Smooth muscle cell (in vitro differentiated cells): ENCODE measurements at regions not wholly inside any gene's neighbourhood (a gene's known extent, or its start where the extent isn't known, plus 50 kb on each side); places are given as distances from the start of the nearest gene placed in this dataset.

Experiments used
- DNase-seq: peaks from one replicate; lab custom pipeline; 2025; ENCODE audit not compliant: unreplicated experiment; lab: John Stamatoyannopoulos, UW
- H2AFZ ChIP-seq: fragments of 200-600 bp; sonication (generic); 2 replicates; pipeline ENCODE4 v1.6.0; 2016; ENCODE audit warnings: antibody characterized with exemption, low read depth, mild to moderate bottlenecking
- H3F3A ChIP-seq: fragments of 200-600 bp; sonication (generic); 2 replicates; pipeline ENCODE4 v1.6.0; 2017; ENCODE audit warnings: antibody characterized with exemption, low read depth
- H3K27ac ChIP-seq: fragments of 200-600 bp; sonication (generic); 2 replicates; pipeline ENCODE4 v1.5.1; 2016; ENCODE audit warnings: low read depth, mild to moderate bottlenecking
- H3K27me3 ChIP-seq: fragments of 200-600 bp; sonication (generic); 2 replicates; pipeline ENCODE4 v1.6.1; 2016; ENCODE audit warnings: low read depth, mild to moderate bottlenecking
- H3K36me3 ChIP-seq: fragments of 200-600 bp; sonication (generic); 2 replicates; pipeline ENCODE4 v1.5.1; 2016; ENCODE audit warnings: low read depth
- H3K4me1 ChIP-seq: fragments of 200-600 bp; sonication (generic); 2 replicates; pipeline ENCODE4 v1.5.1; 2016; ENCODE audit warnings: low read depth
- H3K4me2 ChIP-seq: fragments of 200-600 bp; sonication (generic); 2 replicates; pipeline ENCODE4 v1.6.0; 2016; ENCODE audit warnings: mild to moderate bottlenecking
- H3K4me3 ChIP-seq: fragments of 200-600 bp; sonication (generic); 2 replicates; pipeline ENCODE4 v1.5.1; 2016; ENCODE audit warnings: mild to moderate bottlenecking
- H3K79me2 ChIP-seq: fragments of 200-600 bp; sonication (generic); 2 replicates; pipeline ENCODE4 v1.6.0; 2016; ENCODE audit warnings: low read depth, mild to moderate bottlenecking
- H3K9ac ChIP-seq: fragments of 200-600 bp; sonication (generic); 2 replicates; pipeline ENCODE4 v1.6.0; 2016; ENCODE audit warnings: low read depth
- H3K9me3 ChIP-seq: fragments of 200-600 bp; sonication (generic); replicated peaks from 2 replicates; pipeline ENCODE4 v1.5.1; 2016; ENCODE audit warnings: low read depth
- H4K20me1 ChIP-seq: fragments of 200-600 bp; sonication (generic); 2 replicates; pipeline ENCODE4 v1.6.0; 2016; ENCODE audit warnings: low read depth
- WGBS: methylation state at CpG from one replicate; pipeline ENCODE4 v1.1.7; 2016; ENCODE audit warnings: low lambda C conversion rate; 5-methylcytosine and 5-hydroxymethylcytosine counted together
- TF ChIP-seq, protein P1 (sequence below): fragments of 200-600 bp; sonication (generic); IDR thresholded peaks from 2 replicates; pipeline ENCODE4 v1.5.1; 2017; ENCODE audit warnings: borderline replicate concordance, mild to moderate bottlenecking, antibody characterized with exemption; ENCODE audit not compliant: insufficient read depth, poor library complexity, severe bottlenecking

DNA sequence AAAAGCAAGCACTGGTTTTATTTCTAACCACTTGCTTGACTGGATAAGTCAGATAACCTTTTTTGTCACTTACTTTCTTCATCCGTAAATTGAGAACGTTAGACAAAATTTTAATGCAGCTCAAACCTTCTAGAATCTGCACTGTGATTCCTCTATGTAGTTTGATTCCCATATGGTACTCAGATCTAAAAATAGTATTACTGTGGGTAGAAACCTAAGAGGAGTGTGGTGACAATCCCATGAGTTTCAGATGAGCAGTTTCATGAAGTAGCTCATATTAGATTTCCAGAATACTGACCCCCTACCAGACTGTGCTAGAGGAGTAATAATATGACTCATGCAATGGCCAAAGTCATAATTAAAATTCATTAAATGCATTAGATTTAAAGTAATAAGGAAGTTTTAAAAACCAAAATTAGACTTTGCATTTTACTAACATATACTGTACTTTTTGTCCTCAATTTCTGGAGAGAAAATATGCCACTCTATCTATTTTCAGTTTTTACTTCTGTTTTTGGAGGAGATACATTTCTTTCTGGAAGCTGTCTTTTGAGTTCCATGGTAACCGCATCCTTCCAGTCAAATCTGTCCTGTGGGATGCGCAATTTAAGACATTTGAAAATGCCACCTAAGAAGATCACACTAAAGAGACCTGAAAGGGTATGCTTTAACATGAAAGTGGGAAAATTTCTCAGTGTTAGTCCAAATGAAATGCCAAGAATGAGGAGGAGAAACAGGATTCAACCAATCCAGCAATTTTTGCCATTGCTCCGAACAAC, 64.1 kb upstream of the GPM6A start:
- no peak overlapping the region for H3K4me3 ChIP-seq
- DNase-seq, result no peak
- H3K27ac ChIP-seq, result no peak overlapping the region
- no peak overlapping the region for H3K9ac ChIP-seq
- no peaks in the 10 kb centered on the region for H3K79me2 ChIP-seq
- 94% methylated on average over 5 of the region's 5 CpGs for WGBS
- H3F3A ChIP-seq, result no peaks in the 10 kb centered on the region
- TF ChIP-seq, protein P1, sequence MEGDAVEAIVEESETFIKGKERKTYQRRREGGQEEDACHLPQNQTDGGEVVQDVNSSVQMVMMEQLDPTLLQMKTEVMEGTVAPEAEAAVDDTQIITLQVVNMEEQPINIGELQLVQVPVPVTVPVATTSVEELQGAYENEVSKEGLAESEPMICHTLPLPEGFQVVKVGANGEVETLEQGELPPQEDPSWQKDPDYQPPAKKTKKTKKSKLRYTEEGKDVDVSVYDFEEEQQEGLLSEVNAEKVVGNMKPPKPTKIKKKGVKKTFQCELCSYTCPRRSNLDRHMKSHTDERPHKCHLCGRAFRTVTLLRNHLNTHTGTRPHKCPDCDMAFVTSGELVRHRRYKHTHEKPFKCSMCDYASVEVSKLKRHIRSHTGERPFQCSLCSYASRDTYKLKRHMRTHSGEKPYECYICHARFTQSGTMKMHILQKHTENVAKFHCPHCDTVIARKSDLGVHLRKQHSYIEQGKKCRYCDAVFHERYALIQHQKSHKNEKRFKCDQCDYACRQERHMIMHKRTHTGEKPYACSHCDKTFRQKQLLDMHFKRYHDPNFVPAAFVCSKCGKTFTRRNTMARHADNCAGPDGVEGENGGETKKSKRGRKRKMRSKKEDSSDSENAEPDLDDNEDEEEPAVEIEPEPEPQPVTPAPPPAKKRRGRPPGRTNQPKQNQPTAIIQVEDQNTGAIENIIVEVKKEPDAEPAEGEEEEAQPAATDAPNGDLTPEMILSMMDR, result no peak
- no peaks in the 10 kb centered on the region for H3K36me3 ChIP-seq
- H4K20me1 ChIP-seq, result no peaks in the 10 kb centered on the region
- H2AFZ ChIP-seq, result no peak overlapping the region
- no peaks in the 10 kb centered on the region for H3K9me3 ChIP-seq
- no peak overlapping the region for H3K4me2 ChIP-seq
- H3K4me1 ChIP-seq, result no peaks in the 10 kb centered on the region
- no peaks in the 10 kb centered on the region for H3K27me3 ChIP-seq

- no peak for DNase-seq
- H3K9me3 ChIP-seq, result no peaks in the 10 kb centered on the region
Observed at GRCh38 chr4:175882891-175883290, 70.8 kb upstream of the GPM6A start.

GRCh38 chr4:175884048-175884447, 72.0 kb upstream of the GPM6A start:
- Histone ChIP-seq H3K36me3 (no peaks in the 10 kb centered on the region), H3K27ac (no peak overlapping the region), H3K4me1 (no peaks in the 10 kb centered on the region), H3K4me3 (no peak overlapping the region), H3K4me2 (no peak overlapping the region), H3K27me3 (no peaks in the 10 kb centered on the region), H4K20me1 (no peaks in the 10 kb centered on the region), H3K9ac (no peak overlapping the region), H2AFZ (no peak overlapping the region), H3K79me2 (no peaks in the 10 kb centered on the region), H3K9me3 (no peaks in the 10 kb centered on the region), H3F3A (no peaks in the 10 kb centered on the region)
- TF ChIP-seq, protein P1, result no peak
- no peak for DNase-seq
- WGBS, result 60% methylated on average over 4 of the region's 4 CpGs

More at GRCh38 chr4:175882891-175883290, 70.8 kb upstream of the GPM6A start:
- Histone ChIP-seq H3K4me2 (no peak overlapping the region), H3K4me3 (no peak overlapping the region), H2AFZ (no peak overlapping the region), H3K79me2 (no peaks in the 10 kb centered on the region), H3K9ac (no peak overlapping the region), H3K4me1 (no peaks in the 10 kb centered on the region), H3F3A (no peaks in the 10 kb centered on the region), H3K27ac (no peak overlapping the region), H4K20me1 (no peaks in the 10 kb centered on the region), H3K36me3 (no peaks in the 10 kb centered on the region), H3K27me3 (no peaks in the 10 kb centered on the region)
- TF ChIP-seq, protein P1, result no peak

- H3K4me2 ChIP-seq, result no peak overlapping the region
- H3K9me3 ChIP-seq, result no peaks in the 10 kb centered on the region
- H3K27me3 ChIP-seq, result no peaks in the 10 kb centered on the region
- 83% methylated on average over 4 of the region's 4 CpGs for WGBS
- H3K9ac ChIP-seq, result no peak overlapping the region
- no peaks in the 10 kb centered on the region for H3K79me2 ChIP-seq
- H3F3A ChIP-seq, result no peaks in the 10 kb centered on the region
- DNase-seq, result no peak
- H3K36me3 ChIP-seq, result no peaks in the 10 kb centered on the region
- H4K20me1 ChIP-seq, result no peaks in the 10 kb centered on the region
- H2AFZ ChIP-seq, result peak overlapping the region; percentile 53
- H3K4me3 ChIP-seq, result no peak overlapping the region
- TF ChIP-seq, protein P1, result no peak
- no peaks in the 10 kb centered on the region for H3K4me1 ChIP-seq
- H3K27ac ChIP-seq, result no peak overlapping the region
Observed at GRCh38 chr4:175891231-175891630, 79.2 kb upstream of the GPM6A start.
